ENCODE measurements at regions not wholly inside any gene's neighbourhood (a gene's known extent, or its start where the extent isn't known, plus 50 kb on each side); places are given as distances from the start of the nearest gene placed in this dataset.

DNA sequence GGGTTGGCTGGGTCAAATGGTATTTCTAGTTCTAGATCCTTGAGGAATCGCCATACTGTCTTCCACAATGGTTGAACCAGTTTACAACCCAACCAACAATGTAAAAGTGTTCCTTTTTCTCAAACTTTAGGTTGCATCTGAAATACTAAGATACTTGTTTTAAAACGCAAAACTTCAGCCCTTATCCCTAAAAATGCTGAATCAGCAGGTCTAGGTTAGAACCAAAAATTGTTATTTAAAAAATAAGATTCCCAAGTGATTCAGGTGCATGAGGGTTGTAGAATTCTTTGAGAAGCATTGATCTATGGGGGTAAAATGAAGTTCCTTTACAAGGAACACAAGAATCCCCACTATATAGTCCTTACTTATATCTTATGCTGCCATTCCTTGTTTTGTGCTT lies 56.5 kb upstream of the BICC1 start:
- TF ChIP-seq, protein P1, sequence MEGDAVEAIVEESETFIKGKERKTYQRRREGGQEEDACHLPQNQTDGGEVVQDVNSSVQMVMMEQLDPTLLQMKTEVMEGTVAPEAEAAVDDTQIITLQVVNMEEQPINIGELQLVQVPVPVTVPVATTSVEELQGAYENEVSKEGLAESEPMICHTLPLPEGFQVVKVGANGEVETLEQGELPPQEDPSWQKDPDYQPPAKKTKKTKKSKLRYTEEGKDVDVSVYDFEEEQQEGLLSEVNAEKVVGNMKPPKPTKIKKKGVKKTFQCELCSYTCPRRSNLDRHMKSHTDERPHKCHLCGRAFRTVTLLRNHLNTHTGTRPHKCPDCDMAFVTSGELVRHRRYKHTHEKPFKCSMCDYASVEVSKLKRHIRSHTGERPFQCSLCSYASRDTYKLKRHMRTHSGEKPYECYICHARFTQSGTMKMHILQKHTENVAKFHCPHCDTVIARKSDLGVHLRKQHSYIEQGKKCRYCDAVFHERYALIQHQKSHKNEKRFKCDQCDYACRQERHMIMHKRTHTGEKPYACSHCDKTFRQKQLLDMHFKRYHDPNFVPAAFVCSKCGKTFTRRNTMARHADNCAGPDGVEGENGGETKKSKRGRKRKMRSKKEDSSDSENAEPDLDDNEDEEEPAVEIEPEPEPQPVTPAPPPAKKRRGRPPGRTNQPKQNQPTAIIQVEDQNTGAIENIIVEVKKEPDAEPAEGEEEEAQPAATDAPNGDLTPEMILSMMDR (conservative IDR thresholded peaks at IDR 0.05) = no peak
- TF ChIP-seq EZH2 (IDR thresholded peaks at IDR 0.05; ENCODE audit: low read depth) = no peak
